ENCODE measurements at regions not wholly inside any gene's neighbourhood (a gene's known extent, or its start where the extent isn't known, plus 50 kb on each side); places are given as distances from the start of the nearest gene placed in this dataset.

- DNase-seq (ENCODE audit: low read depth), result no peak
- no peak overlapping the region for H3K4me3 ChIP-seq (ENCODE audit: control insufficient read depth, low read depth, low read length)
- TF ChIP-seq, protein P1, sequence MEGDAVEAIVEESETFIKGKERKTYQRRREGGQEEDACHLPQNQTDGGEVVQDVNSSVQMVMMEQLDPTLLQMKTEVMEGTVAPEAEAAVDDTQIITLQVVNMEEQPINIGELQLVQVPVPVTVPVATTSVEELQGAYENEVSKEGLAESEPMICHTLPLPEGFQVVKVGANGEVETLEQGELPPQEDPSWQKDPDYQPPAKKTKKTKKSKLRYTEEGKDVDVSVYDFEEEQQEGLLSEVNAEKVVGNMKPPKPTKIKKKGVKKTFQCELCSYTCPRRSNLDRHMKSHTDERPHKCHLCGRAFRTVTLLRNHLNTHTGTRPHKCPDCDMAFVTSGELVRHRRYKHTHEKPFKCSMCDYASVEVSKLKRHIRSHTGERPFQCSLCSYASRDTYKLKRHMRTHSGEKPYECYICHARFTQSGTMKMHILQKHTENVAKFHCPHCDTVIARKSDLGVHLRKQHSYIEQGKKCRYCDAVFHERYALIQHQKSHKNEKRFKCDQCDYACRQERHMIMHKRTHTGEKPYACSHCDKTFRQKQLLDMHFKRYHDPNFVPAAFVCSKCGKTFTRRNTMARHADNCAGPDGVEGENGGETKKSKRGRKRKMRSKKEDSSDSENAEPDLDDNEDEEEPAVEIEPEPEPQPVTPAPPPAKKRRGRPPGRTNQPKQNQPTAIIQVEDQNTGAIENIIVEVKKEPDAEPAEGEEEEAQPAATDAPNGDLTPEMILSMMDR (conservative IDR thresholded peaks at IDR 0.05; ENCODE audit: control insufficient read depth, insufficient read depth, low read depth, low read length), result no peak
These were observed 143.7 kb upstream of the SLC30A5 start for GRCh38 chr5:68950125-68950524.

- H3K4me3 ChIP-seq (ENCODE audit: control insufficient read depth, low read depth, low read length), result no peak overlapping the region
- TF ChIP-seq, protein P1 (conservative IDR thresholded peaks at IDR 0.05; ENCODE audit: control insufficient read depth, insufficient read depth, low read depth, low read length), result no peak
- no peak for DNase-seq (ENCODE audit: low read depth)
These were observed 142.9 kb upstream of the SLC30A5 start for GRCh38 chr5:68950930-68951329.

DNA sequence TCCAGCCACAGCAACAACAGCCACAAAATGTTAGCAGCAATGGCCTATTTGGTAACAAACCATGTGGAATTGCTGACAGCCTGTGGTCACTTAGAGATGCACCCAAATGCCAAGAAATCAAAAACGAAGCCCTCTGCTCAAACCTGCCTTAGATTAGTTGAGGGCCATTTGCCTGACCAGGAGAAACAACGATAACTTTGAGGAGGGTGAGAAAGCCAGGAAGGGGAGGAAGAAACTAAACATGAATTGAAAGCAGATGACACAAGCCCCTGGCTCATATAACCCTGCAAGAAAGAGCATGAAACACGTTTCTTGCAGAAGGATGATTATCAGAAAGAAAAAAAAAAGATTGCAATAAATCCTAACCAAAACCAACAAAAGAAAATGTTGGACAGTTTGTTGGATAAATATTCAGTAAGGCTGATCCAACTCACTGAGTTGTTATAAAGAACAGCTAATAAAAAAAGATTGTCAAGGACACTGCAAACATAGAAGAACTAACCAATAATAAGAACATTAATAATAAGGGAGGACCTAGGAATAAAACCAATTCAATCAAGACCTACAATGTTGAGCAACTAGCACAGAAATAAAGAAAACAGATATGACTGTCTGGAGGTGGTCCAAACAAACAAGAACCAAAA lies 140.5 kb upstream of the SLC30A5 start:
- TF ChIP-seq, protein P1 (conservative IDR thresholded peaks at IDR 0.05; ENCODE audit: control insufficient read depth, insufficient read depth, low read depth, low read length), result no peak
- H3K4me3 ChIP-seq (ENCODE audit: control insufficient read depth, low read depth, low read length), result no peak overlapping the region
- DNase-seq (ENCODE audit: low read depth), result peak; percentile 17

DNA sequence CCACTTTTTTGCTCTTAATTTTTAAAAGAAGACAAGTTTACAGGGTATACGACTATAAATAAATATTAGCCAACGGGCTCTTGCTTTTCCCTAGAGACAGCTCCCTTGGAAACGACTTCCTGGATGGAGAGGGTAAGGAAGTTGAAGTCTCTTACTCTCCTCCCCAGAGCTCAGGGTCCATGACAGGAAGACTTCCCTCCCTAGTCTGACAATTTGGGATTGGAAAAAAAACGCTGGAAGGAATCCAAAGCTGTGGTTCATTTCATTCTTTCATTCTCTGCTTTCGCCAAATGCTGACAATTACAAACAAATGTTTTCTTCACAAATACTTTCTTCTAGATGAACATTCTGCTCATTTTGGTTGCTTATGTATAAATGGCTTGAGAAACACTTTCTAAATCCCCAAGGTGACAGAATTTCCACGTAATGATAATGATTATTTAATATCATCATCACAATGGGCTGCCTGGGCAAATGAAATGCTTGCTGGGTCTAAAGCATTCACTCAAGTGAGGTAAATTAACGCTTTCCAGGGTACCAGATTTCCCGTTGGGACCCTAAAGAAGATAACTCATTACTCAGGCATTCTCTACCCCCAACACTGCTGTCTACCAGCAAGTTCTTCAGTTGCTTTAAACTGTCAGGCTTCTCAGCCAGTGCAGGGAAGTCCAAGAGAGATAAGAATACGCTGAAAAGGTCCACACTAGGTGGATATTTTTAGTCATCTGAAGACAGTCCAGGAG lies 139.8 kb upstream of the SLC30A5 start:
- H3K4me3 ChIP-seq (ENCODE audit: control insufficient read depth, low read depth, low read length), result no peak overlapping the region
- TF ChIP-seq, protein P1 (conservative IDR thresholded peaks at IDR 0.05; ENCODE audit: control insufficient read depth, insufficient read depth, low read depth, low read length), result no peak
- DNase-seq (ENCODE audit: low read depth), result peak; percentile 64

DNA sequence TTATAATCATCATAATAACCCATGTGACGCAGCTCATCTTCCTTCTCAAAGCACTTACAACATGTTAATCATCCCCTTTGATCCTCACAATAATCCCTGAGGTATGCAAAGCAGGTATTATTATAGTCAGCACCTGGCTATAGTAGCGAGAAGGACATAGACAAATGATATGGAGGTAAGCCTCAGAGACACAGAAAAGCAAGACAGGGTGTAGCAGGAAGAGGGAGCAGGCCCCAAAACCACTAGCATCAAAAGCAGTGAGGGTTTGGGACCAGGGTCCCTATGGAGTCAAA lies 139.2 kb upstream of the SLC30A5 start:
- TF ChIP-seq, protein P1 (conservative IDR thresholded peaks at IDR 0.05; ENCODE audit: control insufficient read depth, insufficient read depth, low read depth, low read length), result no peak
- no peak for DNase-seq (ENCODE audit: low read depth)
- H3K4me3 ChIP-seq (ENCODE audit: control insufficient read depth, low read depth, low read length), result no peak overlapping the region

DNA sequence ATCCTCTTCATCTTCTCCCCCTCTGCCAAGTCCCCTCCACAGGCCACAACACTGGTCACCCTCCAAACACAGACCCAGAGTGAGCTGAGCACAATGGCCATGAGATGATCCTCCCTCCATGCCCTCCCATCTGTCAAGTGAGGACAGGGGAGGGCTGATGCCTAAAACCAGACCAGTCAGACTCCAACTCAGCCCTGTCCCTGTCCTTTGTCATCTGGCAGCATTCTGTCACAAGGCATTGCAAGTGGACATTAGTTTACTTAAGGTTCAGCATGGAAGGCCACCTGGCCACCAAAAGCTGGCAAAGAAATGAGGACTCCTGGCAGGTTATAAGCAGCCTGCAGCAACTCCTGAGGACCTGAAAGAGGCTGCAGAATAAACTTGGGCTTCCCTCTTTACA lies 136.2 kb upstream of the SLC30A5 start:
- DNase-seq (ENCODE audit: low read depth), result no peak
- H3K4me3 ChIP-seq (ENCODE audit: control insufficient read depth, low read depth, low read length), result no peak overlapping the region
- TF ChIP-seq, protein P1 (conservative IDR thresholded peaks at IDR 0.05; ENCODE audit: control insufficient read depth, insufficient read depth, low read depth, low read length), result no peak
